ENCODE measurements at regions not wholly inside any gene's neighbourhood (a gene's known extent, or its start where the extent isn't known, plus 50 kb on each side); places are given as distances from the start of the nearest gene placed in this dataset.
"Not testable (repeated sequence)": the region's sequence is repeated elsewhere in the genome, so short reads cannot be mapped to it uniquely, and the experiment has no call there.

- no peak overlapping the region for H3K27ac ChIP-seq
- no peak for DNase-seq (ENCODE audit: low read depth, low spot score)
Measured at GRCh38 chr2:595831-596592, 81.2 kb downstream of the TMEM18 start.

GRCh38 chr2:595141-595815 lies 81.9 kb downstream of the TMEM18 start:
- no peak for DNase-seq (ENCODE audit: low read depth, low spot score)

GRCh38 chr2:594297-594949 lies 82.8 kb downstream of the TMEM18 start:
- DNase-seq (ENCODE audit: low read depth, low spot score) = no peak
- H3K27ac ChIP-seq = no peak overlapping the region

More at GRCh38 chr2:595141-595815, 81.9 kb downstream of the TMEM18 start:
- no peak overlapping the region for H3K27ac ChIP-seq

- DNase-seq (ENCODE audit: low read depth, low spot score) = no peak
- H3K27ac ChIP-seq = no peak overlapping the region
Measured at GRCh38 chr2:593356-594026, 83.7 kb downstream of the TMEM18 start.

GRCh38 chr2:592737-593136 lies 84.5 kb downstream of the TMEM18 start:
- DNase-seq (ENCODE audit: low read depth, low spot score) = no peak

GRCh38 chr2:590214-591175 lies 86.7 kb downstream of the TMEM18 start:
- H3K27ac ChIP-seq = no peak overlapping the region
- no peak for DNase-seq (ENCODE audit: low read depth, low spot score)

More at GRCh38 chr2:592737-593136, 84.5 kb downstream of the TMEM18 start:
- H3K27ac ChIP-seq = no peak overlapping the region

- no peak overlapping the region for H3K27ac ChIP-seq
- DNase-seq (ENCODE audit: low read depth, low spot score) = no peak
Measured at GRCh38 chr2:589281-590130, 87.7 kb downstream of the TMEM18 start.

- no peak overlapping the region for H3K27ac ChIP-seq
- DNase-seq (ENCODE audit: low read depth, low spot score) = no peak
Measured at GRCh38 chr2:588074-588645, 89.0 kb downstream of the TMEM18 start.

GRCh38 chr2:587087-587960 lies 89.9 kb downstream of the TMEM18 start:
- H3K27ac ChIP-seq = no peak overlapping the region

GRCh38 chr2:586641-587076 lies 90.5 kb downstream of the TMEM18 start:
- no peak overlapping the region for H3K27ac ChIP-seq
- no peak for DNase-seq (ENCODE audit: low read depth, low spot score)

More at GRCh38 chr2:587087-587960, 89.9 kb downstream of the TMEM18 start:
- DNase-seq (ENCODE audit: low read depth, low spot score) = no peak

- H3K27ac ChIP-seq = no peak overlapping the region
- DNase-seq (ENCODE audit: low read depth, low spot score) = no peak
Measured at GRCh38 chr2:584863-585823, 92.1 kb downstream of the TMEM18 start.

- no peak for DNase-seq (ENCODE audit: low read depth, low spot score)
- no peak overlapping the region for H3K27ac ChIP-seq
Measured at GRCh38 chr2:583666-584065, 93.5 kb downstream of the TMEM18 start.

- no peak for DNase-seq (ENCODE audit: low read depth, low spot score)
- H3K27ac ChIP-seq = no peak overlapping the region
Measured at GRCh38 chr2:582792-583528, 94.2 kb downstream of the TMEM18 start.

- not testable (repeated sequence) for DNase-seq (ENCODE audit: low read depth, low spot score); H3K27ac ChIP-seq
Measured at GRCh38 chr2:582289-582688, 94.9 kb downstream of the TMEM18 start.

GRCh38 chr2:579961-580360 lies 97.2 kb downstream of the TMEM18 start:
- no peak overlapping the region for H3K27ac ChIP-seq
- no peak for DNase-seq (ENCODE audit: low read depth, low spot score)
